Activated T-helper 1 cell treated with Interleukin-2 at 50 U/mL for 16 hours (primary cell): ENCODE measurements at regions not wholly inside any gene's neighbourhood (a gene's known extent, or its start where the extent isn't known, plus 50 kb on each side); places are given as distances from the start of the nearest gene placed in this dataset.
"Not testable (repeated sequence)": the region's sequence is repeated elsewhere in the genome, so short reads cannot be mapped to it uniquely, and the experiment has no call there.

Experiments
- DNase-seq: peaks from one replicate; pipeline ENCODE4 v3.0.0-alpha.2; 2020; ENCODE audit warnings: low read depth

DNA sequence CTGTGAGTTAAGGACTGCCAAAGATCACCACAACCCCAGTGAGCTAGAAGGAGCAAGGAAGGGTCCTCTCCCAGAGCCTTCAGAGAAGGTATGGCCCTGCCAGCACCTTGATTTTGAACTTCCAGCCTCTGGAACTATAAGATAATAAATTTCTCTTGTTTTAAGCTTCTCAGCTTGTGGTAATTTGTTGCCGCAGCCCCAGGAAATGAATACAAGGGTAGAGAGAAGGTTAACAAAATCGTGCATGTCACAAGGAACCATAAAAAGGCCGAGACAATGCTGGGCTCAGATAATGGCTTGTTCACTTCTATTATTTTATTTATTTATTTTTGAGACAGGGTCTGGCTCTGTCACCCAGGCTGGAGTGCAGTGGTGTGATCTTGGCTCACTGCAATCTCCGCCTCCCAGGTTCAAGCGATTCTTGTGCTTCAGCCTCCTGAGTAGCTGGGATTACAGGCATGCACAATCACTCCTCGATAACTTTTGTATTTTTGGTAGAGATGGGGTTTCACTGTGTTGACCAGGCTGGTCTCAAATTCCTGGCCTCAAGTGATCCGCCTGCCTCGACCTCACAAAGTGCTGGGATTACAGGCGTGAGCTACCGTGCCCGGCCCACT, 71.5 kb downstream of the WSB1 start:
- DNase-seq: not testable (repeated sequence)

DNA sequence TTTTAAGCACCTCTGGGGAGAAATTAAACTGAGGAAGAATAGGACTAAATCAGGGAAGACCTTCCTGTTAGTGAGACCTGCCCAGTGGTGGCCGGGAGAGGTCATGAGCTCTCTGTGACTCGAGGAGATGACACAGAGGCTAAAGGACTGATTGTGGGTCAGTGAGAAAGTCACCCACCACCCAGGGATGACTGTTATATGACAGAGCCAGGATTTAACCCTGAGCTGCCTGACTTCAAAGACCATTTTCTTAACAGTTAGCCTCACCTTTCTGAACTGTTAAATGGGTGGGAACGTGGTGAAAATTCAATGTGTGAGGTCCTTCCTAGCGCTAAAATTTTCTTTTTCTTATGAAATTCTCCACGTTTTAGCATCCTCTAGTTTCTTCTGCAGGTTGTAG, 72.5 kb downstream of the WSB1 start:
- DNase-seq: no peak

DNA sequence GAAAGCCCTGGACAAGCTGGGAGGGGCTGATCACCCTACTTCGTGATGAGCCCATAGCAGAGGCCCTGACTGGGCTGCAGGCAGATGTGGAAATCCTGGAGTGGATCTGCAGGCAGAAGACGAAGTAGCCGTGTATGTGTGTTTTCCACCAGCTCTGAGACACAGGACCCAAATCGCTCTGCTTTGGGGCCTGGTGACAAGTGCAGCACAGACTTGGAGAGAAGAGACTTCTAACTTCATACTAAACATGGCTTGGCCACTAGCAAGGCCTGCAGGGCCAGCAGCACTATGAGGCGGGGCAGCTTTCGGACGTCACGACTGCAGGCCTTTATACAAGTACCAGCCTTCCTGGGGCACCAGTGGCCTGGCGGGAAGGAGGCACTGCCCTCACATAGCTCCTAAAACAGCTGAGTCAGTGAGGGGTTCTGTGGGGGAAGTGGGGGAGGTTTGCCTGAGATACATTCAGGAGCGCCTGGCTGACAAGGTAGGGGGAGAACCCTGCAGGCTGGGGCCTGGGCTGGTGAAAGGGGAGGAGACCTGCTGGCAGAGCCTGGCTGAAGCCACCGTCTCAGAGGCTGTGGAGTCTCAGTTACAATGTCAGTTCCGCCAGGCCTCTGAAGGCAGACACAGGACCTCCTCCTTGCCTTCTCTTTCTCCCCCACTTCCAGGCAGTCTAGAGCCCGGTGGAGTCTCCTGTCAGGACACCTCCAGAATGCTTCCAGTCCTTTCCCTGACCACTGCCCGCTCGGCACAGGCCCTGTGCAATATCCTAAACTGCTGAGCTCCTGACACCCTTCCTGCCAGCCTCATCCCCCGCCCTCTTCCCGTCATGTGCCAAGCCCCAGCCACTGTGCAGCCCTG, 73.4 kb downstream of the WSB1 start:
- no peak for DNase-seq

DNA sequence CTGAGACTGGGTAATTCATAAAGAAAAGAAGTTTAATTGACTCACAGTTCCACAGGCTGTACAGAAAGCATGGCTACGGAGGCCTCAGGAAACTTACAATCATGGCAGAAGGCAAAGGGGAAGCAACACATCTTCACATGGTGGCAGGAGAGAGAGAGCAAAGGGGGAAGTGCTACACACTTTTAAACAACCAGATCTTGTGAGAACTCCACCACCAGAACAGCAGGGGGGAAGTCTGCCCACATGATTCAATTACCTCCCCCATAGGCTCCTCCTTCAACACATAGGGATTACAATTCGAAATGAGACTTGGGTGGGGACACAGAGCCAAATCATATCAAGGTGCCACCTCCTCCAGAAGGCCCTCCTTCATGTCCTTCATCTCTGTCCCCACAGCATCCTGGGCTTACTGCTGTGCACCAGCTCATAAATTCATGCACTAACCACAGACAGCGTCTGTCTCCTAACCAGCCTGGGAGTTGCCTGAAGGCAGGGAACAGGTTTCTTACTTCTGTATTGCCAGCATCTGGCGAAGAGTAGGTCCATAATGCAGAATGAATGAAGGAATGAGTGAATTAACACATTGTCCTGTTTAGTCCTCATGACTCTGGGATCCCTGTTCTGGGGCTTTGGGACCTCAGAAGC, 74.4 kb downstream of the WSB1 start:
- no peak for DNase-seq

DNA sequence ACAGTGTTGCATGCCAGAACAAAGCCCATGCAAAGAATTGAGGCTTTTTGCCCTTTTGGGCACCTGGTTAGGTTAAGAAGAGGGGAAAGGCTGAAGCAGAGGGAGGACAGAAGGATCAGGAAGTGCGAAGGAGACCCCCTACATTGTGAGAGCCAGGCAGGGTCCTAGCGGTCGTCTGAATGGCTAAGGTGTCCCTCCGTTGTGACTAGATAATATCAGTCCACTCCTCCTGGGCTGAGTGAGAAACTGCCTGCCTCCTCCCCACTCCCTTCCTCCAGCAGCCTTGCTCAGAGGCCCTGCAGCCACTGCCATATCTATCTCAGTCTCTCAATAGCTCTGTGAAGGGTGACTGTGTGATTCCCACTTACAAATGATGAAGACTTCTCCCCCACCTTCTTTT, 75.1 kb downstream of the WSB1 start:
- DNase-seq: no peak

DNA sequence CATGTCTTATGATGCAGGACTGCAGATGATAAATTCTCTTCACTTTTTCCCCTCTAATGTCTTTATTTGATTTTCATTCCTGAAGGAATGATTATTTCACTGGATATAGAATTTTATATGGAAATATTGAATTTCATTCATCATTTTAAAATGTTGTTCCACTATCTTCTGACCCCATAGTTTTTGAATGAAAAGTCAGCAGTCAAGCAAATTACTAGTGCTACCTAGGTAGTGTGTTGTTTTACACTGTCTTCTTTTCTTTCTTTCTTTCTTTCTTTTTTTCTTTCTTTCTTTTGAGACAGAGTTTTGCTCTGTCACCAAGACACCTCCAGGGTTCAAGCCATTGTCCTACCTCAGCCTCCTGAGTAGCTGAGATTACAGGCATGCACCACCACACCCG, 76.9 kb downstream of the WSB1 start:
- no peak for DNase-seq

DNA sequence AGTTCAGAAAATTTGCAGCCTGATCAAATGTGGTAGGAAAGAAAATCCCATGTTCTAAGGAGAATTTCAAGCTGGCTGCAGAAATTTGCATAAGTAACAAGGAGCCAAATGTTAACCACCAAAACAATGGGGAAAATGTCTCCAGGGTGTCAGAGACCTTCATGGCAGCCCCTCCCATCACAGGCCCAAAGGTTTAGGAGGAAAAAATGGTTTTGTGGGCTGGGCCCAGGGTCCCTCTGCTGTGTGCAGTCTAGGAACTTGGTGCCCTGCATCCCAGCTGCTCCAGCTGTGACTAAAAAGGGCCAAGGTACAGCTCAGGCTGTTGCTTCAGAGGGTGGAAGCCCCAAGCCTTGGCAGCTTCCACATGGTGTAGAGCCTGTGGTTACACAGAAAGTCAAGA, 79.8 kb downstream of the WSB1 start:
- not testable (repeated sequence) for DNase-seq

DNA sequence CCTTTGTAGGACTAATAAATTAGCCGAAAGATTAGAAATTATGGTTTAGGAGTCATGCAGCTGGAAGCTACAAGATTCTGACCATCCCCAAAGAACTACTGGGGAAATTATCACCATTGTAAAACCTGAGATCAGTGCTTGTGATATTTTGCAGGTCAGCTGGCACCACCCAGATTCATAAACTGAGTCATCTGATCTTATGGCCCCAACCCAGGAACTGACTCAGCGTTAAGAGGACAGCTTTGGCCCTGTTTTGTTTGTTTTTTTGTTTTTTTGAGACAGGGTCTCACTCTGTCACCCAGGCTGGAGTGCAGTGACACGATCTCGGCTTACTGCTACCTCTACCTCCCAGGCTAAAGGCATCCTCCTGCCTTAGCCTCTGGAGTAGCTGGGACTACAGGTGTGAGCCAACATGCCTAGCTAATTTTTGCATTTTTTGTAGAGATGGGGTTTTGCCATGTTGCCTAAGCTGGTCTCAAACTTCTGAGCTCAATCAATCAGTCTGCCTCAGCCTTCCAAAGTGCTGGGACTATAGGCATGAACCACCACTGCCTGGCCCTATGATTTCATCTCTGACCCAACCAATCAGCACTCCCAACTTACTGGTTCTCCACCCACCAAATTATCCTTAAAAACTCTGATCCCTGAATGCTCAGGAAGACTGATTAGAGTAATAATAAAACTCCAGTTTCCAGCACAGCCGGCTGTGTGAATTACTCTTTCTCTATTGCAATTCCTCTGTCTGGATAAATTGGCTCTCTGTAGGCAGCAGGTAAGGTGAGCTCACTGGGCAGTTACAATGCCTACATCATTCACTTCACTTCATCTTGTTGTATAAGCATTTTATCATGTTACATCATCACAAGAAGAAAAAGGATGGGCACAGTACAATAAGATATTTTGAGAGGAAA, 79.4 kb upstream of the KSR1 start:
- DNase-seq: no peak

DNA sequence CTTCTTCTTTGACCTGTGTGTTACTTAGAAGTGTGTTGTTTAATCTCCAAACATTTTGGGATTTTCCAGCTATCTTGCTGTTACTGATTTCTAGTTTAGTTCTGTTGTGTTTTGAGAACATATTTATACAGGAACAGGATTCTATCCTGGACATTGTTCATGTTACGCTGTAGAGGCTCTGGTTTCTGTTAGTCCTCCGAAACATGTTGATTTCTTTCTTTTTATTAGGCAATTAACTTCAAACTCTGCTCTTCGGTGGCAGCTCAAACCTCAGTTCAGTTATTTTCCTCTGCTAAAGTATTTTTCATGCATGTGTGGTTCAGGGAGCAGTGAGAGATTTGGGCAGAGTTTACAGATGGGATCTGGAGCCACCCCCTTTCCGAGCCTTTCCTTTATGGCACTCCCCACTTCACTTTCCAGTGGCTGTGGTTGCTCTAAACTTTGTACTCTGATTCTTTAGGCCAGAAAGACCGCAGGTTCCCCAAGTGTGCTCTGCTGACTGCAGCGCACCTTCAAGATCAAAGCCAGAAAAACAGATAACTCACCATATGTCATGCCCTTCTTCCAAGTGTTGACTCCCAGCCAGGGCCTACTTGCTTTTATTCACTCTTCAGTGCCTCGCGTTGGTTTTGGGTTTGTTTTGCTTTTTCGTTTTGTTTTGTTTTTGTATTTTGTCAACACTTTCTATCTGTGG, 77.6 kb upstream of the KSR1 start:
- DNase-seq: no peak

DNA sequence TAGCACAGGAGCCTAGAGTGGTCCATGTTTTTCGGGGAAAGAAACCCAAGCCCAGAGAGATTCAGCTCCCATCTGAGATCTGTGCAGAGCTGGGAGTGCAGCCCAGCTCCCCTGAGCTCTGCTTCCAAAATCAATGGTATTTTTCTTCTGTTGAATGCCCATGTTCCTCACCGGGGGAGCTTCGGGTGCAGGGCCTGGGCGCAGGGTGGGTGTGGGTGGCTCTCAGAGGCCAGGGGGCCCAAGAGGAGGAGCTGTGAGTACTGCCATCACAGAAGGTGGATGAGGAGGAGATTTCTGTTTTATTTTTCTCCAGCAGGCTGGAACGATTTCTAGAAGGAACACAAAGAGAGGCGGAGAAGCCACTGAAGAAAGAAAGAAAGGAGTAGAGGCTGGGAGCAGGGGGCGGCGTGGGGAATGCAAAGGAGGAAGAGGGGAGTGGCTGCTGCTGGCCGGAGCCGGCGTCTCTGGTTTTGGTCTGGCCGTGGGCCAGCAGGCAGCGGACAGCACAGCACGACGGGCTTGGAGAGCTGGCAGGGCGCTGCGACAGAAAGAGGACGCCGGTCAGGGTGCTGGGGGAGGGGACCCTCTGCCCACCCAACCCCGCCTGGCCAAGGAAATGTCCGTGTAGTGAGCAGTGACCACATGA, 76.2 kb upstream of the KSR1 start:
- no peak for DNase-seq

DNA sequence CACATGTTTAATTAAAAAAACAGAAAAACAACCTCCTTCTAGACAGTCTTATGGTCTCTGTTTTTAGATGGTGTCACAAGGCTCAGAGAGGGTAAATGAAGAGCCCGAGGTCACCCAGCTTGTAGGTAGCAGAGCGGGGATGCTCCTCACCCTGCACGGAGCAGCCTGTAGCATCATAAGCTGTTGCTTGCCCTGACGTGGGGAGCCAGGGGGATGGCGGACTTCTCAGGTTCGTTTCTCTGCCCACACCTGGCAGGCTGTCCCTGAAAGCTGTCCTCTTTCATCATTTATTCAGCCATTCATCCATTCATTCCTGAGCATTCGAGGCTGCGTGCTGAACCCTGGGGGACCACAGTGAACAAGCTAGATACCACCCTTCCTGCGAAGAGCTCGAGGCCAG, 75.7 kb upstream of the KSR1 start:
- DNase-seq: no peak

DNA sequence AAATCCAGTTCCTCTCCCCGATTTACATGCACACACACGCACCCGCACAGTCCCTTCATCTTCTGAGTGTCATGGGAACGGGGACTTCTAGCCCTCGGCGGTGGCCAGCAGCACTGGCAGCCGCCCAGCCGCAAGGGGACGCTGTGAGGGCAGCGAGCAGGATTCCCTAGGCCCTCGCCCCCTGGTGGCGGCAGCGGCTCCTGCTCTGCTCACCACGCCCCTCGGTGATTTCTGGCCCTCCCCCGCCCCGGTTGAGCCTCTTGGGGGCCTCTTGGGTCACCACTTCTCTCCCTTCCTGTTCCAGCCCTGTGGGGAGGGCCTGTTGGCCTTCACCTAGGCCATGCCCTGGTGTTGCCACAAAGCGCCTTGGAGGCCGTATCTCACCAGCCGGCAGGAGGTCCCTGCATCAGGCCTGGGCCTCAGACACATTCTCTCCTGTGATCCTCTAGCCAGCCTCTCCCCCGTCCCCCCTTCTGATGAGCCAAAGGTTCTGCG, 75.2 kb upstream of the KSR1 start:
- peak; percentile 62 for DNase-seq

DNA sequence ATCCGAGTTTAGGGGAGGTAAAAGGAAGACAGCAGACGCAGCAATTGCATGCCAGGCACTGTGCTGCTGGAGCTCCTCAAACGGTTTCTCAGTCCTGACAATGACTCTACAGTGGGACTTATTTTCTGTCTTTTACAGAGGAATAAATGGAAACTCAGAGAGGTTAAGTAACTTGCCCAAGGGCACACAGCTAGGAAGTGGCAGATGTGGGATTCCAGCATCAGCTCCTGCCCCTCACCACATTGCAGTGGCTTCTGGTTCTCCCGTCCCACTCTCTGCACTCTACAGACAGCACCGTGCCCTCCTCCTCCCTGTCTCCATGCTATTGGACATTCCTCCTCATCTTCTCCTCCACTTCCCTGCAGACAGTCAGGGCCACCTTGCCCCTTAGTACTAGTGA, 74.2 kb upstream of the KSR1 start:
- DNase-seq: no peak

DNA sequence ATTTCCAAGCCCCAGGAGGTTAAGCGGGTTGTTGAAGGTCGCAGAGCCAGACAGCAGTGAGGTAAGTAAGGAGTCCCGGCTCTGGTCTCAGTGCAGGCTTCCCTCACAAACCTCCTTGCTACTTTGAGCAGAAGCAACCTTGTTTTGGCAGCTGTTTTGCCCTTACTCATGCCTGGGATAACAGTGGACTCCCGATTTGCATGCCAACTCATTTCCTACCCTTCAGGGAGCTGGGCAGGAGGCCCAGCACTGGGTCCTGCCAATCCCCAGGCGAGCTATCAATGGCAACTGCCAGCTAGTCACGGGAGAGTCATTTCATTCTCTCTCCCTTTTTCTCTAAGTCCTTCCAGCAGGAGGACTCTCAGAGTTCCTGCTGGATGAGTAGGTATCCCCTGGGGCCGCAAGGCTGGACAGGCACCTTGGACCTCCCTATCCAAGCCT, 72.0 kb upstream of the KSR1 start:
- no peak for DNase-seq

DNA sequence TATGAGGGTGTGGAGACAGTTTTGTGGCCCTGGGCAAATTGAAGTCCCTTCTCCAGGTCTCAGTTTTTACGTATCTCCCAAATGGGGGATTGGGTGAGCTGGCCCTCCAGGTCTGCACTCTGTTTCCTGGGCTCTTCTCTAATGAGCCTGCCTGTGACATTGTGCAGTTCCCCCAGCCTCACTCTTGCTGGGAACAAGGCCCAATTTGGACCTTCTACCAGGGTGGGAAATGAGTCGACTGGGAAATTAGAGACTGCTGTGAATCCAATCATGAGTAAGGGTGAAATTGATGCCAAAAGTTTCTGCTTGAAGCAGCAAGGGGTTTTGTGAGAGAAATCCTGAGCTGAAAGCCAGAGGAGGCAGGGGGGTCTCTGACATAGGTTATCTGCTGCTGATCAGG, 71.5 kb upstream of the KSR1 start:
- DNase-seq: no peak

DNA sequence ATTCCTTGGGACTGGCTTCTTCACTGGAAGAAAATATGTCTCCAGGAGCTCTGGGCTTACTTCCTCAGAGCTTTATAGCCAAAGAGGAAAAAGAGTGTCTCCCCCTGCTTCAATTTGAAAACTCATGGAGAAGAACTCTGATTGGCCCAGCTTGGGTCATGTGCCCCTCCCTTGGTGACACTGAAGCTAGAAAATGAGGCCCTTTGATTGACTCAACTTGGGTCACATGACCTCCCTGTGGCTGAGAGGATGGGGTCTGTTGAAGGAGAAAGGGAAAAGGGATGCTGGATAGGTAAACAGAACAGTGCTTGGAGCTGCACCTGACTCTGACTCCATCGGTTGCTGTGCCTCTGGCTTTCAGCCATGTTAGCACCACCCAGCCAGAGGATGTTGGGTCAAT, 70.6 kb upstream of the KSR1 start:
- DNase-seq: no peak

DNA sequence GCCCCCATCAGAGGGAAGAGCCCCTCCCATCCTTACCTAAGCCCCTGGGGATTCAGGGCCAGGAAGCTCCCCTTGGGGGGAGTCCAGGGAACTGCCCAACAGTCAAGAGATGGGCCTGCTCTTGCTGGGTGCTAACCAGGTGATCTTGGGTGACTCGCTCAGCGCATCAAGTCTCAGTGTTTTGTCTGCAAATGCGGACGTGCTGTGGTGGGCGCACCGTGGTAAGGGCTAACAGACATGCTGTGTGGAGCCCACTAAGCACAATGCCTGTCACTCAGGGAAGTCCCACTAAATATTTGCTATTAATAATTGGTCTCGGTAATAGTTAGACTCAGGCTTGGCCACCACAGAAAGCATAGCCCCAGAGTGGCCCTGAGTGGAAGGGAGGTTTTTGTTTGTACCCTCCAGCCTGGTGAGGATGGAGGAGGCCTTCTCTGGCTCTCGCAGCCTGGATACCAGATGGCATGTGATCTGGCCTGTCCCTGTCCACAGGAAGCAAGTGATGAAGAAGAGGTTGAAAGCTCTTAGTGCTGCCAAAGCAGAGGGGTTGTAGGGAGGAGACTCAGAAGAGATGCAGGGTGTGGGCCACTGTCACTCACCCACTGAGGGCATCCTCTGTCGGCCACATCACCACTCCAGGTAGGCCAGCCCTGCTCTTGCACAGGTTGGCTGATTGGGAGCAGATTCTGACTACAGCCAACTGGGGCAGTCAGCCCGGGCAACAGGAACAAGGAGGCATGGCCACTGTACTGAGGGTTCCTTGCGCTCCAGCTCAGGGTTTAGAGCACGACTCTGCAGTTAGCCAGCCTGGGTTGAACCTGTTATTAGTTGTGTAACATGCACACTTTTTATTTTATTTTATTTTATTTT, 69.8 kb upstream of the KSR1 start:
- no peak for DNase-seq

DNA sequence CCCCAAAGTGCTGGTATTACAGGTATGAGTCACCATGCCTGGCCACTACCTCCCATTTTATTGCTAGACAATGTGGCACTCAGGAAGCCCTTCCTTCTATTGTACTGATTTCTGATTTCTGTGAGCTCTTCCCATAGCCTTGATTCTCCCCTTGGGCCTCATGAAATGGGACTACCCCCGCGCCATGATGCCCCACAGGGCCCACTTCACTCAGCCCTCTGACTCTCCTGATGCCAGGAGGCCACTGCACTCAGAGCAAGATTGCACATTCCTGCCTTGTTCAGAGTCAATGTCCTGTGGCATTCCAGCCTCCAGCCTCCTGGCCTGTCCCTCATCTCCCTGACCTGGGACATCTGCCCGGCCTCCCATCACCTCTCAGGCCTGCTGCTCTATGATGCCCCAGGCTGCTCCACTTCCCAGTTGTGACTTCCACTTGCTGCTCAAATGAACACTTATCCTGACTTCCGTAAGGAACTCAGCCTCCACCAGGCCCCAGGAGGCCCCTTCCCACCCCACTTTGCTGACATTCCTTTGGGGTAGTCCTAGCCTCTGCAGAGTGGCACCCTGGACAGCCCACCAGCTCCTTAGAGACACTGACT, 66.6 kb upstream of the KSR1 start:
- DNase-seq: no peak

DNA sequence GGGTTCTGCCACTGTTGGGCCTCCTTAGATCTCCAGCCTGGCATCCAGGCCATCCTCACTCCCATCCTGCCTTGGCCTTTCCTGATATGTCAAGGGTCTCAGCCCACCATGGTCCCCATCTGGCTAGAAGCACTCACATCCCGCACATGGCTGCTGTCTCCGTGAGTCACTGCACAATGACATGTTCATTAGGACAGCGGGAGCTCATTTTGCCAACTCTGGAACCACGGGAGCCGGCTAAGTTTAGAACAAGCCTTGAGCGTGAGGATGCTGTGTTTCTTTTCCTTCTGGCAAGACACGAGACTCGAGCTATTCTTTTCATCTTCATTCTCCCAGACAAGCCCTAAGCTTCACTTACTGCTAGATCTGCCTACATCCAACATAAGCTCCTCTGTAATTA, 65.7 kb upstream of the KSR1 start:
- DNase-seq: no peak

DNA sequence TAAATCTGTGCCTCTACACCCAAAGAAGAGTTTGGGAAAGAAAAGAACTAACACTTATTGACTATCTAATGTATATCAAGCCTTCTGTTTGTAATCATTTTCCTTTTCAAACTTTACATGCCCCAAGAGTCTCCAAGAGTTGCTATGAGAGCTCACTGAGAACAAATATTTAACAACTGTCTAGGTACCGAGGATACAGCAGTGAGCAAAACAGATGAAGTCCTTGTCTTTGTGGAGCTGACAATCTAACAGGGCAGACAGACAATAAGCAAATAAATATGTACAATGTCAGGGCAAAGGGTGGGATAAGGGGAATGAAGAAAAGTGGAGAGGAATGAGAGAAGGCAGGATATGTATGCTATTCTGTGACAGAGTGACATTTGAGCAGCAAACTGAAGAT, 64.8 kb upstream of the KSR1 start:
- DNase-seq: no peak
